ENCODE measurements at regions not wholly inside any gene's neighbourhood (a gene's known extent, or its start where the extent isn't known, plus 50 kb on each side); places are given as distances from the start of the nearest gene placed in this dataset.

DNA sequence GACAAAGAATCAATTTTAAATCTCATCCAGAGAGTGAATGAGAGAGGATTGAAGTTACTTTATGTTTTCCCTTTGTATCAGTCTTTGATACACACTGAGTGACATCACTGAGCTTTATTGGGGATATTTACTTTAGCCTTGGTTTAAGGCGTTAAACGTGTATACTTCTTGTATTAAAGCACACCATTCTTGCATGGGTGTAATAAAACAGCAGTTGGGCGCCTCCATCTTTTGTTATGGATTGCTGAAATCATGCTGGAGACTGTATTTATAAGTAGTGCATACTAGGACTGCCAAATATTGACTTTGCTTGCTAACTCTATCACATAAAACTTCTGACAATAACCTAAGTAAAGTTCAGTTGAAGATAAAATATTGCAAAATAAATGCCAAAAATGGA, 1755.8 kb upstream of the WWC1 start:
- TF ChIP-seq, protein P1, sequence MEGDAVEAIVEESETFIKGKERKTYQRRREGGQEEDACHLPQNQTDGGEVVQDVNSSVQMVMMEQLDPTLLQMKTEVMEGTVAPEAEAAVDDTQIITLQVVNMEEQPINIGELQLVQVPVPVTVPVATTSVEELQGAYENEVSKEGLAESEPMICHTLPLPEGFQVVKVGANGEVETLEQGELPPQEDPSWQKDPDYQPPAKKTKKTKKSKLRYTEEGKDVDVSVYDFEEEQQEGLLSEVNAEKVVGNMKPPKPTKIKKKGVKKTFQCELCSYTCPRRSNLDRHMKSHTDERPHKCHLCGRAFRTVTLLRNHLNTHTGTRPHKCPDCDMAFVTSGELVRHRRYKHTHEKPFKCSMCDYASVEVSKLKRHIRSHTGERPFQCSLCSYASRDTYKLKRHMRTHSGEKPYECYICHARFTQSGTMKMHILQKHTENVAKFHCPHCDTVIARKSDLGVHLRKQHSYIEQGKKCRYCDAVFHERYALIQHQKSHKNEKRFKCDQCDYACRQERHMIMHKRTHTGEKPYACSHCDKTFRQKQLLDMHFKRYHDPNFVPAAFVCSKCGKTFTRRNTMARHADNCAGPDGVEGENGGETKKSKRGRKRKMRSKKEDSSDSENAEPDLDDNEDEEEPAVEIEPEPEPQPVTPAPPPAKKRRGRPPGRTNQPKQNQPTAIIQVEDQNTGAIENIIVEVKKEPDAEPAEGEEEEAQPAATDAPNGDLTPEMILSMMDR (IDR thresholded peaks at IDR 0.05): no peak
- no peak for TF ChIP-seq POLR2A (IDR thresholded peaks at IDR 0.05)
